ENCODE measurements at regions not wholly inside any gene's neighbourhood (a gene's known extent, or its start where the extent isn't known, plus 50 kb on each side); places are given as distances from the start of the nearest gene placed in this dataset.

DNA sequence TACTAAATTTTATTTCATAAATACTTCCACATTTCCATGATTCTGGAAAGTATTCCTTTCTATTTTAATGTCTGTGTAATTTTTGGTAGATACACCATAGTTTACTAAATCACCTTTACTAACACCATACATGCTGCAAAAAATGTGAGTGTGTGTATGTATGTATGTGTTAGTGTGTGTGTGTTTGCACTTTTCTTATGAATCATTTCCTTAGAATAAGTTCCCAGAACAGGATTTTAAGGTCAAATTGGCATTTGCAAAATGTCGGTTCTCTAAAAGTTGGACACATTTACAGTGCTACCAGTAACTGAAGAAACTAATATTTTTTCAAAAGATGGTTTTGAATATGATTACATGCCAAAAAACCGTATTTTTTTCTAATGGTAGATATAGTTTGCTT lies 137.1 kb downstream of the CYB561 start:
- Mint-ChIP-seq H3K4me1 (ENCODE audit: low read depth, unreplicated experiment) (peaks cover 8% of the 10 kb centered on the region), H3K9me3 (ENCODE audit: low read depth, unreplicated experiment) (peaks cover 5% of the 10 kb centered on the region), H3K4me3 (ENCODE audit: low read depth, unreplicated experiment) (no peak overlapping the region), H3K27ac (ENCODE audit: unreplicated experiment) (no peak overlapping the region), H3K27me3 (ENCODE audit: unreplicated experiment) (no peaks in the 10 kb centered on the region), H3K36me3 (ENCODE audit: insufficient read depth, unreplicated experiment) (no peaks in the 10 kb centered on the region)
- CTCF ChIA-PET: no interaction called here
- no TSS peak for BruUV-seq (replicated peaks)
- TF ChIP-seq, protein P1, sequence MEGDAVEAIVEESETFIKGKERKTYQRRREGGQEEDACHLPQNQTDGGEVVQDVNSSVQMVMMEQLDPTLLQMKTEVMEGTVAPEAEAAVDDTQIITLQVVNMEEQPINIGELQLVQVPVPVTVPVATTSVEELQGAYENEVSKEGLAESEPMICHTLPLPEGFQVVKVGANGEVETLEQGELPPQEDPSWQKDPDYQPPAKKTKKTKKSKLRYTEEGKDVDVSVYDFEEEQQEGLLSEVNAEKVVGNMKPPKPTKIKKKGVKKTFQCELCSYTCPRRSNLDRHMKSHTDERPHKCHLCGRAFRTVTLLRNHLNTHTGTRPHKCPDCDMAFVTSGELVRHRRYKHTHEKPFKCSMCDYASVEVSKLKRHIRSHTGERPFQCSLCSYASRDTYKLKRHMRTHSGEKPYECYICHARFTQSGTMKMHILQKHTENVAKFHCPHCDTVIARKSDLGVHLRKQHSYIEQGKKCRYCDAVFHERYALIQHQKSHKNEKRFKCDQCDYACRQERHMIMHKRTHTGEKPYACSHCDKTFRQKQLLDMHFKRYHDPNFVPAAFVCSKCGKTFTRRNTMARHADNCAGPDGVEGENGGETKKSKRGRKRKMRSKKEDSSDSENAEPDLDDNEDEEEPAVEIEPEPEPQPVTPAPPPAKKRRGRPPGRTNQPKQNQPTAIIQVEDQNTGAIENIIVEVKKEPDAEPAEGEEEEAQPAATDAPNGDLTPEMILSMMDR (IDR thresholded peaks at IDR 0.05; ENCODE audit: unreplicated experiment): no peak
- no peak for DNase-seq
- intact Hi-C loops (cut with micrococcal nuclease; ENCODE audit: unreplicated experiment): no loop called here

DNA sequence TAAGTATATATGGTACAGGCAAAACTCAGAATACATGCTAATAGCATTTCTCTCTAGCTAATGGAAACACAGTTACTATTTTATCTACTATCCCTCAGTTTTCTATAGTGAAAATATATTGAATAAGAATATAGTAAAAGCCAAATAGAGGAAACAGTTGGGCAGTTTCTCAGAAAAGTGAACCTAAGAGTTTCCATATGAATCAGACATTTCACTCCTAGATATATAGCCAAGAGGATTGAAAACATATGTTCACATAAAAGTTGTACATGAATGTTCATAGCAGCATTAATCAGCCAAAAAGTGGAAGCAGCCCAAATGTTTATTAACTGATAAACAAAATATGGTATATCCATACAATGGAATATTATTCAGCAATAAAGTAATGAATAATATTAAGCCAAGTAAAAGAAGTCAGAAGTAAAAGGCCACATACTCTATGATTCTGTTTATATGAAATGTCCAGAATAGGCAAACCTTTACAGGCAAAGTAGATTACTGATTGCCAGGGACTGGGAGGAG lies 134.6 kb downstream of the CYB561 start:
- Mint-ChIP-seq H3K4me3 (ENCODE audit: low read depth, unreplicated experiment) (no peak overlapping the region), H3K4me1 (ENCODE audit: low read depth, unreplicated experiment) (no peaks in the 10 kb centered on the region), H3K27ac (ENCODE audit: unreplicated experiment) (no peak overlapping the region), H3K27me3 (ENCODE audit: unreplicated experiment) (no peaks in the 10 kb centered on the region), H3K36me3 (ENCODE audit: insufficient read depth, unreplicated experiment) (no peaks in the 10 kb centered on the region), H3K9me3 (ENCODE audit: low read depth, unreplicated experiment) (no peaks in the 10 kb centered on the region)
- intact Hi-C loops (cut with micrococcal nuclease; ENCODE audit: unreplicated experiment): no loop called here
- TF ChIP-seq, protein P1 (IDR thresholded peaks at IDR 0.05; ENCODE audit: unreplicated experiment): no peak
- no peak for DNase-seq
- CTCF ChIA-PET: no interaction called here
- BruUV-seq (replicated peaks): no TSS peak

DNA sequence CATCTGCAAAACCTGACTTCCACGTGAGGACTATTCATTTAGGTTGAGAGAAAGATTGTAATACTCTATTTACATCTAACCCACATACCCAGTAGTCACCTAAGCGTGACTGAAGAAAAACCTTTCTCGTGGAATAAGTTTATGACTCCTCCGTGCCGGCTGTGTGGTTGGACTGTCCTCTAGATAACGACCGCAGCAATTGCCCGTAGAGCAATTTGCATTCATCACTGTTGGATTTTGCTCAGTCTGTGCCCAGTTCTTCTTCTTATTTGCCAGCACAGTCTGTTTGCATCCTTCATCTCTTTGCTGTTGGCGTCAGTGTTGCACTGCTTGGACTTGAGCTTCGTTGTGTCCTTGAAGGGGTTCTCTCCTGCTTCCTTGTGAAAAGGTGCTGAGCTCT lies 131.3 kb downstream of the CYB561 start:
- BruUV-seq (replicated peaks): no TSS peak
- Mint-ChIP-seq H3K4me3 (ENCODE audit: low read depth, unreplicated experiment) (no peak overlapping the region), H3K27me3 (ENCODE audit: unreplicated experiment) (no peaks in the 10 kb centered on the region), H3K27ac (ENCODE audit: unreplicated experiment) (no peak overlapping the region), H3K36me3 (ENCODE audit: insufficient read depth, unreplicated experiment) (no peaks in the 10 kb centered on the region), H3K4me1 (ENCODE audit: low read depth, unreplicated experiment) (no peaks in the 10 kb centered on the region), H3K9me3 (ENCODE audit: low read depth, unreplicated experiment) (no peaks in the 10 kb centered on the region)
- no peak for DNase-seq
- TF ChIP-seq, protein P1 (IDR thresholded peaks at IDR 0.05; ENCODE audit: unreplicated experiment): no peak
- CTCF ChIA-PET: no interaction called here
- intact Hi-C loops (cut with micrococcal nuclease; ENCODE audit: unreplicated experiment): no loop called here

DNA sequence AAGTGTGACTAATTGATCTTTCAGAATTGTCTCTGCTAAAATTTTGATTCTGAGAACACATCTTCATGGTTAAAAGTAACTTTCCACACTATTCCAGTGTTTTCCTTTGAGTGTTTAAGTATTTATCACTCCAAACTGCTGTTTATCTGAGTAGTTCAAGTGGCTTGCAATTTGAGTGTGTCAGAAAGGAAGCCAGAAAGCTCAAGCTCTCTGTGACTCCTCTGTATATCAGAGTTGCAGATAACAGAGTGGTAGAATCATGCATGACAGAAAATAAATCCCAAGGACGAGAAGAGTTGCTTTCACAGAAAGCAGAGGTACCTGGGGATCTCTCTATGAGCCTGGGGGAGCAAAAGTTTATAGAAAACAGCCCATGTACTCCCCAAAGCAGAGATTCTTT lies 130.0 kb downstream of the CYB561 start:
- no TSS peak for BruUV-seq (replicated peaks)
- no peak overlapping the region for H3K27ac Mint-ChIP-seq (ENCODE audit: unreplicated experiment)
- TF ChIP-seq, protein P1 (IDR thresholded peaks at IDR 0.05; ENCODE audit: unreplicated experiment): no peak
- H3K4me3 Mint-ChIP-seq (ENCODE audit: low read depth, unreplicated experiment): no peak overlapping the region
- intact Hi-C loops (cut with micrococcal nuclease; ENCODE audit: unreplicated experiment): no loop called here
- CTCF ChIA-PET: no interaction called here
- no peaks in the 10 kb centered on the region for H3K36me3 Mint-ChIP-seq (ENCODE audit: insufficient read depth, unreplicated experiment)
- DNase-seq: no peak
- H3K27me3 Mint-ChIP-seq (ENCODE audit: unreplicated experiment): no peaks in the 10 kb centered on the region
- H3K9me3 Mint-ChIP-seq (ENCODE audit: low read depth, unreplicated experiment): no peaks in the 10 kb centered on the region
- no peaks in the 10 kb centered on the region for H3K4me1 Mint-ChIP-seq (ENCODE audit: low read depth, unreplicated experiment)
